DOHH2 (cell line): ENCODE measurements at regions not wholly inside any gene's neighbourhood (a gene's known extent, or its start where the extent isn't known, plus 50 kb on each side); places are given as distances from the start of the nearest gene placed in this dataset.

ENCODE experiments used
- H3F3A ChIP-seq: fragments of 200-600 bp; sonication (generic), shearing (Covaris generic); 2 replicates; pipeline ENCODE4 v1.6.0; 2016; ENCODE audit warnings: antibody characterized with exemption, mild to moderate bottlenecking; ENCODE audit not compliant: control insufficient read depth, insufficient read depth
- H3K27ac ChIP-seq: fragments of 200-600 bp; sonication (generic); 2 replicates; pipeline ENCODE4 v1.5.1; 2014; ENCODE audit warnings: low read depth, mild to moderate bottlenecking, low read length, moderate library complexity
- H3K27me3 ChIP-seq: fragments of 200-600 bp; sonication (generic); 2 replicates; pipeline ENCODE4 v1.6.1; 2014; ENCODE audit warnings: mild to moderate bottlenecking, low read length, mixed read lengths; ENCODE audit not compliant: control insufficient read depth
- H3K36me3 ChIP-seq: fragments of 200-600 bp; sonication (generic); 2 replicates; pipeline ENCODE4 v1.6.1; 2014; ENCODE audit warnings: mild to moderate bottlenecking, low read length, moderate library complexity, mixed read lengths; ENCODE audit not compliant: control insufficient read depth
- H3K4me1 ChIP-seq: fragments of 200-600 bp; sonication (generic); 2 replicates; pipeline ENCODE4 v1.6.1; 2014; ENCODE audit warnings: mild to moderate bottlenecking, low read length, mixed read lengths; ENCODE audit not compliant: control insufficient read depth
- H3K4me2 ChIP-seq: fragments of 200-600 bp; sonication (generic); 2 replicates; pipeline ENCODE4 v1.6.0; 2014; ENCODE audit warnings: mild to moderate bottlenecking, low read length, moderate library complexity
- H3K4me3 ChIP-seq: fragments of 200-600 bp; sonication (generic); 2 replicates; pipeline ENCODE4 v1.5.1; 2014; ENCODE audit warnings: mild to moderate bottlenecking, low read length, mixed read lengths
- H3K79me2 ChIP-seq: fragments of 200-600 bp; sonication (generic); 2 replicates; pipeline ENCODE4 v1.6.1; 2014; ENCODE audit warnings: mild to moderate bottlenecking, low read length, mixed read lengths; ENCODE audit not compliant: control insufficient read depth
- H3K9me2 ChIP-seq: fragments of 200-600 bp; sonication (generic); replicated peaks from 2 replicates; pipeline ENCODE4 v1.6.1; 2014; ENCODE audit warnings: mild to moderate bottlenecking, low read length, mixed read lengths; ENCODE audit not compliant: control insufficient read depth
- H3K9me3 ChIP-seq: fragments of 200-600 bp; sonication (generic); 2 replicates; pipeline ENCODE4 v1.6.1; 2014; ENCODE audit warnings: antibody characterized with exemption, low read length, mixed read lengths; ENCODE audit not compliant: control insufficient read depth, insufficient read depth
- H4K20me1 ChIP-seq: fragments of 200-600 bp; sonication (generic); 2 replicates; pipeline ENCODE4 v1.6.0; 2014; ENCODE audit warnings: low read depth, mild to moderate bottlenecking, antibody characterized with exemption, low read length, moderate library complexity; ENCODE audit not compliant: control insufficient read depth, insufficient read depth
- CTCF ChIP-seq: fragments of 200-600 bp; sonication (generic); IDR thresholded peaks from one replicate; pipeline ENCODE4 v1.5.1; 2014; ENCODE audit warnings: antibody characterized with exemption, mild to moderate bottlenecking, low read depth, low read length; ENCODE audit not compliant: poor library complexity, severe bottlenecking
- EZH2phosphoT487 ChIP-seq: fragments of 200-600 bp; sonication (generic); IDR thresholded peaks from 2 replicates; pipeline ENCODE4 v1.6.1; 2017; ENCODE audit warnings: borderline replicate concordance, mild to moderate bottlenecking, antibody characterized with exemption, low read length, moderate library complexity, mixed read lengths

DNA sequence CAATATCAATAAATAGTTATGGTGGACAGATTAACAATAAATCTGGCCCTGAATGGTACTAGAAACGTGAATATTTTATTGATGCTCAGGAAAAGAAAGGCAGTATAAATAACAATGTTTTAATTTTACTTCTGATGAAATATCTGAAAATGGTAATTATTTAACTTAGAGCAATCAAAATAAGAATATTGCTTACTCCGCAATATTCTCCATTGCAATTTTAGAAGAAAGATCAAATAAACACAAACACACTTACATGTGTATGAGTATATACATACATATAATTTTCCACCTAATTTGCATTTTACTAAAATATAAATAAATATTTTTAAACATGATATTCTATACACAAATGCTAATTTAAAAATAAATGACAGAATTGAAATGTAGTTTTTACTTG, 1130.5 kb downstream of the NCAM2 start:
- no peaks in the 10 kb centered on the region for H3F3A ChIP-seq
- H3K4me1 ChIP-seq, result no peaks in the 10 kb centered on the region
- no peak for TF ChIP-seq CTCF
- no peak for TF ChIP-seq EZH2phosphoT487
- H3K9me3 ChIP-seq, result peaks cover 6% of the 10 kb centered on the region; the same call in 1 of the 2 replicates
- H3K4me3 ChIP-seq, result no peak overlapping the region
- no peaks in the 10 kb centered on the region for H3K79me2 ChIP-seq
- H3K4me2 ChIP-seq, result no peak overlapping the region
- no peaks in the 10 kb centered on the region for H3K36me3 ChIP-seq
- no peaks in the 10 kb centered on the region for H3K9me2 ChIP-seq
- H3K27ac ChIP-seq, result no peak overlapping the region
- no peaks in the 10 kb centered on the region for H4K20me1 ChIP-seq
- H3K27me3 ChIP-seq, result no peaks in the 10 kb centered on the region

- H3F3A ChIP-seq, result no peaks in the 10 kb centered on the region
- H3K27me3 ChIP-seq, result no peaks in the 10 kb centered on the region
- TF ChIP-seq CTCF (no peak), EZH2phosphoT487 (no peak)
- H3K36me3 ChIP-seq, result no peaks in the 10 kb centered on the region
- H3K4me2 ChIP-seq, result no peak overlapping the region
- H3K4me1 ChIP-seq, result no peaks in the 10 kb centered on the region
- peaks cover 6% of the 10 kb centered on the region; the same call in 1 of the 2 replicates for H3K9me3 ChIP-seq
- no peak overlapping the region for H3K27ac ChIP-seq
- no peak overlapping the region for H3K4me3 ChIP-seq
- H3K79me2 ChIP-seq, result no peaks in the 10 kb centered on the region
- H3K9me2 ChIP-seq, result no peaks in the 10 kb centered on the region
- no peaks in the 10 kb centered on the region for H4K20me1 ChIP-seq
These were observed 1134.3 kb downstream of the NCAM2 start for GRCh38 chr21:22132358-22133071.

GRCh38 chr21:22136740-22137139, 1138.5 kb downstream of the NCAM2 start:
- H3K27ac ChIP-seq, result no peak overlapping the region
- no peaks in the 10 kb centered on the region for H3K27me3 ChIP-seq
- no peak overlapping the region for H3K4me2 ChIP-seq
- H3K4me3 ChIP-seq, result no peak overlapping the region
- no peaks in the 10 kb centered on the region for H3K4me1 ChIP-seq
- no peaks in the 10 kb centered on the region for H3F3A ChIP-seq
- no peaks in the 10 kb centered on the region for H3K36me3 ChIP-seq
- TF ChIP-seq CTCF (no peak), EZH2phosphoT487 (no peak)
- no peaks in the 10 kb centered on the region for H3K79me2 ChIP-seq
- no peaks in the 10 kb centered on the region for H3K9me2 ChIP-seq
- H3K9me3 ChIP-seq, result peaks cover under 1% of the 10 kb centered on the region; the same call in 1 of the 2 replicates
- no peaks in the 10 kb centered on the region for H4K20me1 ChIP-seq
